PFSK-1 (cell line): ENCODE measurements at regions not wholly inside any gene's neighbourhood (a gene's known extent, or its start where the extent isn't known, plus 50 kb on each side); places are given as distances from the start of the nearest gene placed in this dataset.

Experiments used
- FOXP2 ChIP-seq: optimal IDR thresholded peaks from 2 replicates; pipeline ENCODE3; 2011; ENCODE audit warnings: borderline replicate concordance, control low read depth, inconsistent platforms; ENCODE audit not compliant: insufficient read depth; ENCODE audit errors: extremely low read length, extremely low read depth
- POLR2AphosphoS5 ChIP-seq: IDR thresholded peaks from 2 replicates; pipeline ENCODE4 v1.6.1; 2012; ENCODE audit warnings: low read depth, mild to moderate bottlenecking, control low read depth, low read length, moderate library complexity
- SIN3A ChIP-seq: IDR thresholded peaks from 2 replicates; pipeline ENCODE4 v1.6.1; 2012; ENCODE audit warnings: mild to moderate bottlenecking, low read length, moderate library complexity, borderline replicate concordance; ENCODE audit not compliant: insufficient read depth
- TAF1 ChIP-seq: IDR thresholded peaks from 2 replicates; pipeline ENCODE4 v1.6.1; 2012; ENCODE audit warnings: low read length, control low read depth, borderline replicate concordance; ENCODE audit not compliant: insufficient read depth
- TF ChIP-seq, protein P1 (sequence below), 2 experiments: IDR thresholded peaks; 2 replicates each; pipeline versions ENCODE4 v1.6.1 to v1.8.0; 2011 to 2012; ENCODE audit warnings: low read depth in 2 of 2, low read length in 2 of 2, control low read depth in 1 of 2, inconsistent platforms in 1 of 2, mild to moderate bottlenecking in 1 of 2, moderate library complexity in 1 of 2; ENCODE audit not compliant: insufficient read depth in 1 of 2

- TF ChIP-seq TAF1 (no peak), POLR2AphosphoS5 (no peak), SIN3A (no peak), FOXP2 (no peak)
- TF ChIP-seq, protein P1, sequence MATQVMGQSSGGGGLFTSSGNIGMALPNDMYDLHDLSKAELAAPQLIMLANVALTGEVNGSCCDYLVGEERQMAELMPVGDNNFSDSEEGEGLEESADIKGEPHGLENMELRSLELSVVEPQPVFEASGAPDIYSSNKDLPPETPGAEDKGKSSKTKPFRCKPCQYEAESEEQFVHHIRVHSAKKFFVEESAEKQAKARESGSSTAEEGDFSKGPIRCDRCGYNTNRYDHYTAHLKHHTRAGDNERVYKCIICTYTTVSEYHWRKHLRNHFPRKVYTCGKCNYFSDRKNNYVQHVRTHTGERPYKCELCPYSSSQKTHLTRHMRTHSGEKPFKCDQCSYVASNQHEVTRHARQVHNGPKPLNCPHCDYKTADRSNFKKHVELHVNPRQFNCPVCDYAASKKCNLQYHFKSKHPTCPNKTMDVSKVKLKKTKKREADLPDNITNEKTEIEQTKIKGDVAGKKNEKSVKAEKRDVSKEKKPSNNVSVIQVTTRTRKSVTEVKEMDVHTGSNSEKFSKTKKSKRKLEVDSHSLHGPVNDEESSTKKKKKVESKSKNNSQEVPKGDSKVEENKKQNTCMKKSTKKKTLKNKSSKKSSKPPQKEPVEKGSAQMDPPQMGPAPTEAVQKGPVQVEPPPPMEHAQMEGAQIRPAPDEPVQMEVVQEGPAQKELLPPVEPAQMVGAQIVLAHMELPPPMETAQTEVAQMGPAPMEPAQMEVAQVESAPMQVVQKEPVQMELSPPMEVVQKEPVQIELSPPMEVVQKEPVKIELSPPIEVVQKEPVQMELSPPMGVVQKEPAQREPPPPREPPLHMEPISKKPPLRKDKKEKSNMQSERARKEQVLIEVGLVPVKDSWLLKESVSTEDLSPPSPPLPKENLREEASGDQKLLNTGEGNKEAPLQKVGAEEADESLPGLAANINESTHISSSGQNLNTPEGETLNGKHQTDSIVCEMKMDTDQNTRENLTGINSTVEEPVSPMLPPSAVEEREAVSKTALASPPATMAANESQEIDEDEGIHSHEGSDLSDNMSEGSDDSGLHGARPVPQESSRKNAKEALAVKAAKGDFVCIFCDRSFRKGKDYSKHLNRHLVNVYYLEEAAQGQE (IDR thresholded peaks at IDR 0.05; ENCODE audit: insufficient read depth in 1 of 2, low read depth in 2 of 2, low read length in 2 of 2), result no peak
Measured at GRCh38 chr9:31588756-31589155, 795.7 kb upstream of the ACO1 start.
